ENCODE measurements at regions not wholly inside any gene's neighbourhood (a gene's known extent, or its start where the extent isn't known, plus 50 kb on each side); places are given as distances from the start of the nearest gene placed in this dataset.
A peak's percentile ranks its signal among the peaks of the same experiment; 100 is the strongest.

GRCh38 chr6:166861961-166862286, 94.4 kb downstream of the RNASET2 start:
- ATAC-seq (no peak), DNase-seq (no peak)
- no peak for TF ChIP-seq CTCF (IDR thresholded peaks at IDR 0.05 in 4 of 5, conservative IDR thresholded peaks at IDR 0.05 in 1 of 5)
- TF ChIP-seq POLR2A (IDR thresholded peaks at IDR 0.05), result no peak
- Histone ChIP-seq H3K36me3 (no peaks in the 10 kb centered on the region), H3K27me3 (peaks cover 21 to 51% (median 22%) of the 10 kb centered on the region in 3 donors), H3K4me1 (peaks cover 0 to 12% of the 10 kb centered on the region in 2 donors), H3K4me3 (peak overlapping the region; percentile 53 to 59 (median 58)), H3K27ac (no peak overlapping the region), H3K9me3 (no peaks in the 10 kb centered on the region)
- intact Hi-C loops (cut with DNase I; ENCODE audit: low total_unique reads), result no loop called here
- in situ Hi-C loops (cut with MboI; ENCODE audit: low sequenced_read_pairs in 4 of 4), result no loop called here

DNA sequence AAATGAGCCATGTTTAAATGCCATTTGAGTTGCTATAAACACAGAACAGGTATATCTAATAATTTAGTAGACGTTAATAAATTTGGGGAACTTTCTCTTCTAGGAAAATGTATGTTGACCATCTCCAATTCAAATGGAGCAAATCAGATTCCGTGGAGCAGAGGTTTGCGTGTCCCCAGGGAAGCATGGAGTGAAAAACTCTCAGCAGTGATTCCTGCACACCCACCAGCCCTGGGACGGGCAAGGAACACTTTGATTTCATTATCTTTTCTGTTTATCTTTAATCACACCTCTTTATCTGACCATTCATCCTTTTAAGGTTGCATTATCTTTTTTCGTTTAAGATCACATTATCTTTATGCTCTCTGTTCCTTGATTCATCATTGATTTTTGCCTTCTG, 95.0 kb downstream of the RNASET2 start:
- H3K9me3 ChIP-seq, result no peaks in the 10 kb centered on the region
- TF ChIP-seq CTCF (IDR thresholded peaks at IDR 0.05 in 4 of 5, conservative IDR thresholded peaks at IDR 0.05 in 1 of 5) (no peak), POLR2A (IDR thresholded peaks at IDR 0.05) (no peak)
- no peak overlapping the region for H3K27ac ChIP-seq
- in situ Hi-C loops (cut with MboI; ENCODE audit: low sequenced_read_pairs in 4 of 4) (no loop called here), intact Hi-C loops (cut with DNase I; ENCODE audit: low total_unique reads) (no loop called here)
- H3K36me3 ChIP-seq, result no peaks in the 10 kb centered on the region
- peaks cover 21 to 51% (median 22%) of the 10 kb centered on the region in 3 donors for H3K27me3 ChIP-seq
- peaks cover 0 to 12% of the 10 kb centered on the region in 2 donors for H3K4me1 ChIP-seq
- H3K4me3 ChIP-seq, result peak overlapping the region in 1 of 4 donors; percentile 56
- no peak for ATAC-seq
- no peak for DNase-seq

- H3K27me3 ChIP-seq, result peaks cover 21 to 51% (median 22%) of the 10 kb centered on the region in 3 donors
- H3K27ac ChIP-seq, result no peak overlapping the region
- H3K9me3 ChIP-seq, result no peaks in the 10 kb centered on the region
- no peak overlapping the region for H3K4me3 ChIP-seq
- DNase-seq (no peak), ATAC-seq (no peak)
- in situ Hi-C loops (cut with MboI; ENCODE audit: low sequenced_read_pairs in 4 of 4) (no loop called here), intact Hi-C loops (cut with DNase I; ENCODE audit: low total_unique reads) (no loop called here)
- H3K36me3 ChIP-seq, result no peaks in the 10 kb centered on the region
- TF ChIP-seq CTCF (IDR thresholded peaks at IDR 0.05 in 4 of 5, conservative IDR thresholded peaks at IDR 0.05 in 1 of 5) (no peak), POLR2A (IDR thresholded peaks at IDR 0.05) (no peak)
- H3K4me1 ChIP-seq, result peaks cover 0 to 12% of the 10 kb centered on the region in 2 donors
Measured at GRCh38 chr6:166860392-166860791, 96.0 kb downstream of the RNASET2 start.

DNA sequence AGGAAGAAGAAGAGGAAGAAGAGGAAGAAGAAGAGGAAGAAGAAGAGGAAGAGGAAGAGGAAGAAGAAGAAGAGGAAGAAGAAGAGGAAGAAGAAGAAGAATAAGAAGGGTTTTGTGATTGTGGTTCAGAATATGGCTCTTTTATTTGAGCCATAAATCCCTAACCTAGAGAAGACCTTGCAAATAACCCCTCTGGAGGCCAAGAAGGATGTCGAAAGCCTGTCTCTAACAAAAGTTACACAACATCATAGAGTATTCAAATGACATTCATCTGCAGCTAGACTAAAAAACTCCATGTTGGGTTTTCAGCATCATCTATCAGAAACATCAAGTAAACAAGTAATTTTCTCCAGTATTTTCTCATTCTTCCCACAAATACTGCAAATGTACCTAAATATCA, 100.9 kb downstream of the RNASET2 start:
- TF ChIP-seq POLR2A (IDR thresholded peaks at IDR 0.05) (no peak), CTCF (IDR thresholded peaks at IDR 0.05 in 4 of 5, conservative IDR thresholded peaks at IDR 0.05 in 1 of 5) (no peak)
- Histone ChIP-seq H3K4me1 (no peaks in the 10 kb centered on the region), H3K9me3 (no peaks in the 10 kb centered on the region), H3K4me3 (no peak overlapping the region), H3K36me3 (no peaks in the 10 kb centered on the region), H3K27ac (no peak overlapping the region), H3K27me3 (peaks cover 0 to 15% (median 7%) of the 10 kb centered on the region in 3 donors)
- DNase-seq (no peak), ATAC-seq (no peak)
- in situ Hi-C loops (cut with MboI; ENCODE audit: low sequenced_read_pairs in 4 of 4) (no loop called here), intact Hi-C loops (cut with DNase I; ENCODE audit: low total_unique reads) (no loop called here)
